Stimulated activated memory B cell treated with anti-CD40 and anti-IgM and Interleukin-4, amounts not matched to agents 10 μg/mL and 1 μg/mL and 100 μg/mL, for 72 hours (primary cell): ENCODE measurements at regions not wholly inside any gene's neighbourhood (a gene's known extent, or its start where the extent isn't known, plus 50 kb on each side); places are given as distances from the start of the nearest gene placed in this dataset.
A peak's percentile ranks its signal among the peaks of the same experiment; 100 is the strongest.
"Not testable (repeated sequence)": the region's sequence is repeated elsewhere in the genome, so short reads cannot be mapped to it uniquely, and the experiment has no call there.

Experiments
- ATAC-seq: fragments of 150-1000 bp; cut with Tn5 transposase; 2 replicates; pipeline ENCODE4 v1.10.0; 2021
- H3K27ac Mint-ChIP-seq: one replicate; pipeline ENCODE4 v1.8.0; 2022; ENCODE audit warnings: mild to moderate bottlenecking, mixed read lengths
- H3K27me3 Mint-ChIP-seq: one replicate; pipeline ENCODE4 v1.8.0; 2022; ENCODE audit warnings: mixed read lengths
- H3K36me3 Mint-ChIP-seq: one replicate; pipeline ENCODE4 v1.8.0; 2022; ENCODE audit warnings: mixed read lengths
- H3K4me1 Mint-ChIP-seq: one replicate; pipeline ENCODE4 v1.8.0; 2022; ENCODE audit warnings: mixed read lengths
- H3K4me3 Mint-ChIP-seq: one replicate; pipeline ENCODE4 v1.8.0; 2022; ENCODE audit warnings: mild to moderate bottlenecking, moderate library complexity, mixed read lengths
- H3K9me3 Mint-ChIP-seq: one replicate; pipeline ENCODE4 v1.8.0; 2022; ENCODE audit warnings: mixed read lengths

GRCh38 chr10:128178302-128178958 lies 52.2 kb upstream of the MKI67 start:
- H3K27me3 Mint-ChIP-seq: peaks cover 31% of the 10 kb centered on the region
- H3K4me3 Mint-ChIP-seq: no peak overlapping the region
- H3K27ac Mint-ChIP-seq: no peak overlapping the region
- no peak for ATAC-seq
- peaks cover 13% of the 10 kb centered on the region for H3K9me3 Mint-ChIP-seq
- peaks cover 5% of the 10 kb centered on the region for H3K36me3 Mint-ChIP-seq
- no peaks in the 10 kb centered on the region for H3K4me1 Mint-ChIP-seq

DNA sequence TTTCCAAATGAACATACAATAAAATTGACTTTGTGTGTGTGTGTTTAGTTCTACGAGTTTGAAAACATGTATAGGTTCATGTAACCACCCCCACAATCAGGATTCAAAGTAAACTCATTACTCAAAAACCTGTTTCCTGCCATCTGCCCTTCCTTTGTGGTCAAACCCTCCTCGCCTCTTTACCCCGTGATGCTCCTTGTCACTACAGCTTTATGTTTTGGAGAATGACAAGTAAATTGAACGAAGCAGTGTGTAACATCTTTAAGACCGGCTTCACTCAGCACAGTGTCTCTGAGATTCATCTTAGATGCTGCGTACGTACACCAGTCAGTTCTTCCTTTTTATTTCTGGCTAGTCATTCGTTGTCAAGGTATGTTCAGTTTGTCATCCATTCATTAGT lies 54.6 kb upstream of the MKI67 start:
- no peaks in the 10 kb centered on the region for H3K4me1 Mint-ChIP-seq
- H3K9me3 Mint-ChIP-seq: peaks cover 13% of the 10 kb centered on the region

GRCh38 chr10:128185627-128186026 lies 59.4 kb upstream of the MKI67 start:
- Mint-ChIP-seq H3K27ac (no peak overlapping the region), H3K9me3 (peaks cover 13% of the 10 kb centered on the region), H3K27me3 (peaks cover 36% of the 10 kb centered on the region), H3K4me1 (no peaks in the 10 kb centered on the region), H3K4me3 (no peak overlapping the region), H3K36me3 (no peaks in the 10 kb centered on the region)
- no peak for ATAC-seq

More for the DNA sequence above, 54.6 kb upstream of the MKI67 start:
- Mint-ChIP-seq H3K27me3 (peaks cover 31% of the 10 kb centered on the region), H3K36me3 (no peaks in the 10 kb centered on the region), H3K4me3 (no peak overlapping the region), H3K27ac (no peak overlapping the region)
- peak; percentile 56 for ATAC-seq

DNA sequence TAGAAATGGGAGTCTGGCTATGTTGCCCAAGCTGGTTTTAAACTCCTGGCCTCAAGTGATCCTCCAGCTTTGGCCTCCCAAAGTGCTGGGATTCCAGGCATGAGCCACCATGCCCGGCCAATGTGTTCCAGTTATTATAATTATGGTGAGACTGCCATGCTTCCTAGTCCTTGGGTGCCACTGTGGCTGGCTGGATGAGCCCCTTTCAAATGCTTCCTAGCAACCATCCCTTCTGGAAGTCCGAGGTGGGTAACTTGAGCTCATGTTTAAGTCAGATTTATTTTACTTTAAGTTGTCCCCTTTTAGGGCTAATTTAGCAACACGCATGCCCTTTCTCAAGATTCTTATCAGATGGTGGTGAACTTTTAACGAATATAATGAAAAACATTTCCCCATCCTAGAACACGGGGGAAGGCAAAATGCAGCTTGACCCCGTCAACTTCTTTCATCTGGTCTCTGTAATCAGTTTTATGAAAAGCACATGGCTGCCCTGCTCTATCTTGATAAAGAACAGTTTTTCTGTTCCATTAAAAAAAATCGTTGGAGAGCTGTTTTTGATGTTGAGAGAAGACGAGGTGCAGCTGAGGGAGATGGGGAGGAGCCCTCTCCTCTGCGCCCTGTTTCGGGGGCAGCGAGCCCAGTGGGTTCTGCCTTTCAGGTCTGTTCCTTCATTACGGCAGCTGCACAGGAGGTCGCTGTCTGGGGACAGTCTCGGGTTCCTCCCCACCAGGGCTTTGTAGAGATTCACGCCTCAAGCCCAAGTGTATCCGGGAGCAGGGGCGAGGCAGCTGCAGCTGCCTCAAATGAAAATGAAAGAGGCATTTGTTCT lies 61.0 kb upstream of the MKI67 start:
- Mint-ChIP-seq H3K9me3 (peaks cover 13% of the 10 kb centered on the region), H3K27me3 (peaks cover 37% of the 10 kb centered on the region), H3K4me3 (no peak overlapping the region), H3K36me3 (no peaks in the 10 kb centered on the region), H3K4me1 (no peaks in the 10 kb centered on the region), H3K27ac (no peak overlapping the region)
- no peak for ATAC-seq

DNA sequence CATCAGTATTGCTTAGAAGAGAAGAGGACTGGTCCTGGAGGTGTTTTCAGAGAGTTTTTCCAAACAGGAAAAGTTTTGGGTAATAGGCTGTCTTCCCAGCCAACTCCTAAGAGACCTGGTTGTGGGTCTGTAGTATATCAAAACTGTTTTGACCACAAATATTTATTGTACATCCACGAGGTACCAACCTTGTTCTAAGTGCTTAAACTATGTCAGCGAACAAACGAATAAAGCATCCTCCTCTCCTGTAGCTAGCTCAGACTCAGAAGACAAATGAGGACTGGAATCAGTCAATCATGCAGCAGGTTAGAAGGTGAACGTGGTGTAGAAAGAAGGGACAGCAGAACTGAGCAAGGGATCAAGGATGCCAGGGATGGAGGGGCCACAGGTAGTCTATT lies 61.6 kb upstream of the MKI67 start:
- Mint-ChIP-seq H3K4me3 (no peak overlapping the region), H3K27ac (no peak overlapping the region), H3K27me3 (peaks cover 38% of the 10 kb centered on the region), H3K4me1 (no peaks in the 10 kb centered on the region), H3K9me3 (peaks cover 11% of the 10 kb centered on the region), H3K36me3 (no peaks in the 10 kb centered on the region)
- ATAC-seq: no peak

- H3K4me3 Mint-ChIP-seq: no peak overlapping the region
- no peaks in the 10 kb centered on the region for H3K36me3 Mint-ChIP-seq
- no peaks in the 10 kb centered on the region for H3K4me1 Mint-ChIP-seq
- no peak overlapping the region for H3K27ac Mint-ChIP-seq
- ATAC-seq: no peak
- H3K9me3 Mint-ChIP-seq: peaks cover 3% of the 10 kb centered on the region
- H3K27me3 Mint-ChIP-seq: peaks cover 34% of the 10 kb centered on the region
Observed at GRCh38 chr10:128189176-128189575, 63.0 kb upstream of the MKI67 start.

GRCh38 chr10:128191847-128192246 lies 65.6 kb upstream of the MKI67 start:
- no peak overlapping the region for H3K4me3 Mint-ChIP-seq
- peaks cover 43% of the 10 kb centered on the region for H3K27me3 Mint-ChIP-seq
- no peaks in the 10 kb centered on the region for H3K4me1 Mint-ChIP-seq
- H3K27ac Mint-ChIP-seq: no peak overlapping the region
- H3K9me3 Mint-ChIP-seq: no peaks in the 10 kb centered on the region
- ATAC-seq: no peak
- no peaks in the 10 kb centered on the region for H3K36me3 Mint-ChIP-seq

- not testable (repeated sequence) for H3K27ac Mint-ChIP-seq, H3K4me1 Mint-ChIP-seq, ATAC-seq, H3K36me3 Mint-ChIP-seq, H3K4me3 Mint-ChIP-seq
- Mint-ChIP-seq H3K27me3 (peaks cover 31% of the 10 kb centered on the region), H3K9me3 (peaks cover 12% of the 10 kb centered on the region)
Observed at GRCh38 chr10:128201826-128202225, 75.6 kb upstream of the MKI67 start.

GRCh38 chr10:128203028-128203427 lies 76.8 kb upstream of the MKI67 start:
- no peaks in the 10 kb centered on the region for H3K4me1 Mint-ChIP-seq
- ATAC-seq: no peak

GRCh38 chr10:128205591-128205990 lies 79.4 kb upstream of the MKI67 start:
- not testable (repeated sequence) for H3K4me1 Mint-ChIP-seq, H3K27ac Mint-ChIP-seq, H3K4me3 Mint-ChIP-seq, H3K36me3 Mint-ChIP-seq, ATAC-seq
- peaks cover 10% of the 10 kb centered on the region for H3K9me3 Mint-ChIP-seq
- H3K27me3 Mint-ChIP-seq: peaks cover 47% of the 10 kb centered on the region

More at GRCh38 chr10:128203028-128203427, 76.8 kb upstream of the MKI67 start:
- no peak overlapping the region for H3K4me3 Mint-ChIP-seq
- peaks cover 43% of the 10 kb centered on the region for H3K27me3 Mint-ChIP-seq
- H3K9me3 Mint-ChIP-seq: peaks cover 12% of the 10 kb centered on the region
- H3K36me3 Mint-ChIP-seq: peaks cover 4% of the 10 kb centered on the region
- no peak overlapping the region for H3K27ac Mint-ChIP-seq

DNA sequence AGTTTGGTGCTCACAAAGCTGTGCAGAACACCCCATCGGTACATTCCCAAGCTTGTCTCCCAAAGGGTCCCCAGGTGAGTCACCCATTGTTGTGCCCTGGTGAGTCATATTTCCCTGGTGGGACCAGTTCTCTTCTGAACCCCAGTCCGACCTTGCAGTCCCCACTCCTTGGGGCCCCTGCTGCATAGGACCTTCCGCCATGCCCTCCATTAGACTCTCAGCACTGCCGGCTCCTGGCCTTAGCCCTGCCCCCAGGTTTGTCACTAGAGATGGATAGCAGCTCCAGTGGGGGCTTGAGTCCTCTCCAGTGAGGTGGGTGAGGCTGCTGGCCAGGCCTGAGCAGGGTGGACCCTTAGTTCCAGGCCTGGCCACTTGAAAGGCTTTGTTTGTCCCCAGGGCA lies 80.5 kb upstream of the MKI67 start:
- H3K27ac Mint-ChIP-seq: no peak overlapping the region
- H3K4me3 Mint-ChIP-seq: no peak overlapping the region
- peaks cover 47% of the 10 kb centered on the region for H3K27me3 Mint-ChIP-seq
- no peak for ATAC-seq
- no peaks in the 10 kb centered on the region for H3K36me3 Mint-ChIP-seq
- peaks cover 2% of the 10 kb centered on the region for H3K4me1 Mint-ChIP-seq
- H3K9me3 Mint-ChIP-seq: peaks cover 7% of the 10 kb centered on the region

DNA sequence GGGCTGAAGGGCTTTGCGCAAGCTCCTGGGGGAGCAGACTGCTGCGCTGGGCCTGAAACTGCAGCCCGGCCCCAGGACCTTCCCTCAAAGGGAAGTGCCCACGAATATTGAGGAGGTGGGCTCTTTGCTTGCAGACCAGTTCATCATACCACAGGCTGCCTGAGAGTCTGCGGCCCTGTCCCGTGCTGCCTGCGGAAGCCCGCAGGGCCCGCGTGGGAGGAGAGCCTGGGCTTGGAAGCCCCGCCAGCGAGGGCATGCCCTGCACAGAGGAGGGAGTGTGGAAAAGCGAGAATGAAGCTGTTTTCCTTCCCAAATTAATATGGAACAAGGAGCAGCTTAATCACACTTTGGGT lies 83.6 kb upstream of the MKI67 start:
- Mint-ChIP-seq H3K9me3 (no peaks in the 10 kb centered on the region), H3K27ac (no peak overlapping the region), H3K4me3 (peak overlapping the region; percentile 52), H3K36me3 (no peaks in the 10 kb centered on the region), H3K4me1 (peaks cover 11% of the 10 kb centered on the region), H3K27me3 (peaks cover 76% of the 10 kb centered on the region)
- no peak for ATAC-seq

GRCh38 chr10:128210215-128211063 lies 84.2 kb upstream of the MKI67 start:
- peak; percentile 67 for ATAC-seq
- no peaks in the 10 kb centered on the region for H3K9me3 Mint-ChIP-seq
- peak overlapping the region; percentile 52 for H3K4me3 Mint-ChIP-seq
- H3K36me3 Mint-ChIP-seq: no peaks in the 10 kb centered on the region
- H3K27ac Mint-ChIP-seq: no peak overlapping the region
- peaks cover 11% of the 10 kb centered on the region for H3K4me1 Mint-ChIP-seq
- peaks cover 78% of the 10 kb centered on the region for H3K27me3 Mint-ChIP-seq

DNA sequence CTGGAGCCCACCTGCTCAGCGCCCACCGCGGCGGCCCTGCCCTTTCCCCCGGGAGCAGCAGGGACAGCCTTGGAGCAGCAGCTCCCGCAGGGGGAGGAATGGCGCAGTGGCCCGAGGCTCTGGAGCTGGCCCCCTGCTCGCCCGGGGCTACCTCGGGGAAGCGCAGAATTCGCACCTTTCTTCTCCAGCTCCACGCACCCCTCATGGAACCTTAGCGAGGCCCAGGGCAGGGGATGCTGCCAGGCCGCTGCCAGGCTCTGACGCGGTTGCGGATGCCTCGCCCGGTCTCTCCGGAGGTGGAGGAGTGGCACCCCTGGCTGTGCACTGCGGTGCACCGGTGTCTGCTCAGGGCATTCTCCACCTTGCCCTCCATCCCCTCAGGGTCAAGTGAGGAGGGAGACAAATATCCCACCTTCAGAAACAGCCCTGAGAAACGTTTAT lies 84.9 kb upstream of the MKI67 start:
- no peak for ATAC-seq
- no peaks in the 10 kb centered on the region for H3K9me3 Mint-ChIP-seq
- H3K36me3 Mint-ChIP-seq: no peaks in the 10 kb centered on the region
- no peak overlapping the region for H3K27ac Mint-ChIP-seq
- no peak overlapping the region for H3K4me3 Mint-ChIP-seq
- peaks cover 11% of the 10 kb centered on the region for H3K4me1 Mint-ChIP-seq
- peaks cover 78% of the 10 kb centered on the region for H3K27me3 Mint-ChIP-seq

DNA sequence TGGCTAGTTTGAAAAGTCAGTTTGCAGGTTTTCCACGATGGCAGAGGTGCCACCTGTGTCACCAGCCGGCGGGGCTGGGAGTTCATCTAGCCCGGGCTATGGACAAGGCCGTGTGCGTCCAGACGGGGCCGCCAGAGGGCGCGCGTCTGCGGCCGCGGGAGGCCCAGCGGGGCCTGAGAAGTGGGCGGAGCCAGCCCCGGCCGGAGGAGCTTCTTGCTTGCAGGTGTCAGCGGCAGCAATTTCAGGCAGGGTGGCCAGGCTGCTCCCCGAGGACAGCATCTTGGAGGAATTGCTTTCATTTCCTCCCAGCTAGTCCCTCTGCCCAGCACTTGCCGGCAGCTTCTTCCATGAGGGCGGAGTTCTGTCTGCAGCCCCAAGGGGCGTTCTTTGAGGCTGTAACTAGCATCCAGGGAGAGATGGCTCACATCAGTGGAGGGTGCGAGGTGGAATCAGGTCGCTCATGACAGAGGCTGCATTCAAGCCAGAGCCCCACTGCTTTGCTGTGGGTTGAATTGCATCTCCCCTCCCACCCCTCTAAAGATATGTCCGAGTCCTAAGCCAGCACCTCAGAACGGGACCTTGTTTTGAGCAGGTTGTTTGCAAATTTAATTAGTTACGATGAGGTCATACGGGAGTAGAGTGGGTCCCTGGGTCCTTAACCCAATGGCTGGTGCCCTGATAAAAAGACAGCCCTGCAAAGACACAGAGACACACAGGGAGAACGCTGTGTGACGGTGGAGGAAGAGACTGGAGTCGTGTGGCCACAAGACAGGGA lies 85.9 kb upstream of the MKI67 start:
- peaks cover 81% of the 10 kb centered on the region for H3K27me3 Mint-ChIP-seq
- no peak overlapping the region for H3K27ac Mint-ChIP-seq
- H3K9me3 Mint-ChIP-seq: no peaks in the 10 kb centered on the region
- peak overlapping the region; percentile 54 for H3K4me3 Mint-ChIP-seq
- H3K36me3 Mint-ChIP-seq: no peaks in the 10 kb centered on the region
- peaks cover 11% of the 10 kb centered on the region for H3K4me1 Mint-ChIP-seq
- ATAC-seq: peak; percentile 86
